Heart left ventricle (tissue), 16 donors: ENCODE measurements at regions not wholly inside any gene's neighbourhood (a gene's known extent, or its start where the extent isn't known, plus 50 kb on each side); places are given as distances from the start of the nearest gene placed in this dataset.
A peak's percentile ranks its signal among the peaks of the same experiment; 100 is the strongest.

Source experiments
- ATAC-seq, 4 donors: fragments of 200-7000 bp; cut with Tn5 transposase; one replicate each; pipeline ENCODE4 v1.9.1; 2020 to 2022; ENCODE audit warnings: moderate library complexity in 4 of 4, mild to moderate bottlenecking in 3 of 4, moderate number of reproducible peaks in 1 of 4
- DNase-seq, 5 donors: peaks; one replicate each; pipeline ENCODE4 v3.0.0-alpha.2; 2020
- H3K27ac ChIP-seq, 12 donors: fragments of 200-600 bp; sonication (generic) in 4 of 12; one replicate each; pipeline versions ENCODE4 v1.5.0 to v1.8.0; 2016 to 2022; ENCODE audit warnings: mild to moderate bottlenecking in 2 of 12
- H3K27me3 ChIP-seq, 9 donors: fragments of 200-600 bp; sonication (generic) in 2 of 9; one replicate each; pipeline versions ENCODE4 v1.5.1 to v1.8.0; 2016 to 2022; ENCODE audit warnings: mild to moderate bottlenecking in 3 of 9
- H3K36me3 ChIP-seq, 9 donors: fragments of 200-600 bp; sonication (generic) in 2 of 9; one replicate each; pipeline versions ENCODE4 v1.5.0 to v1.8.0; 2018 to 2022; ENCODE audit warnings: mild to moderate bottlenecking in 2 of 9
- H3K4me1 ChIP-seq, 12 donors: fragments of 200-600 bp; sonication (generic) in 4 of 12; one replicate each; pipeline versions ENCODE4 v1.5.0 to v1.8.0; 2016 to 2022; ENCODE audit warnings: mild to moderate bottlenecking in 3 of 12
- H3K4me3 ChIP-seq, 12 donors: fragments of 200-600 bp; sonication (generic) in 4 of 12; one replicate each; pipeline versions ENCODE4 v1.5.0 to v1.8.0; 2017 to 2022; ENCODE audit warnings: mild to moderate bottlenecking in 9 of 12, moderate library complexity in 4 of 12
- H3K9me3 ChIP-seq, 12 donors: fragments of 200-600 bp; sonication (generic) in 4 of 12; one replicate each; pipeline versions ENCODE4 v1.5.0 to v1.8.0; 2016 to 2022; ENCODE audit warnings: mild to moderate bottlenecking in 1 of 12
- CTCF ChIP-seq, 12 donors: fragments of 200-600 bp; sonication (generic) in 4 of 12; IDR thresholded peaks; one replicate each; pipeline versions ENCODE4 v1.5.0 to v1.8.0; 2018 to 2022; ENCODE audit warnings: antibody characterized with exemption in 12 of 12, mild to moderate bottlenecking in 5 of 12
- POLR2A ChIP-seq, 2 donors: fragments of 450-650 bp; IDR thresholded peaks; one replicate each; pipeline ENCODE4 v1.6.1; 2017; ENCODE audit warnings: antibody characterized with exemption in 2 of 2, mild to moderate bottlenecking in 2 of 2, moderate library complexity in 2 of 2
- WGBS, 4 donors: extraction: QIAGEN DNeasy Blood & Tissue Kit in 2 of 4; methylation state at CpG; one replicate each; pipeline versions ENCODE4 v1.1.5 to v1.1.7; 2013 to 2018; 5-methylcytosine and 5-hydroxymethylcytosine counted together
- intact Hi-C, 10 donors: fragments of 100-400 bp; cut with DNase I; formaldehyde crosslinking; loops; one replicate each; pipeline versions ENCODE4 v1.11.1 to v1.14.2; 2022
- donor health status: ischemic (EF 13 %, LVEDD 7.1; RV severe dilation, severe dysfunction).
- donor health status: healthy with polysubstance abuse.
- donor health status: DM: no; HTN: yes; CAD: no.
- donor health status: DM: no; HTN: no; CAD: no.
- donor health status: ischemic (EF 25% LVEDD 6.9; RV normal size, moderate dysfunction).
- donor health status: ischemic (EF 25% LVEDD 5.7; RV mildly dilated, moderate dysfunction).
- donor health status: healthy.
- donor health status: DM: yes; HTN: yes; CAD: no.
- donor health status: ischemic (EF 35%, LVEDD 5.7; RV mildly dilated, moderate dysfunction).
- donor health status: nonischemic (EF 11% LVEDD 7.7; RV severe dilation, severe dysfunction).
- donor health status: DM: yes; HTN: yes; CAD: no.
- donor health status: PGD.
- donor health status: ischemic (EF 29% LVEDD 5.4; RV normal size, mild dysfunction).
- donor health status: nonischemic (EF 23%, LVEDD 6.1; RV moderate dilation, normal function).

GRCh38 chr7:112939574-112940313 lies 146.9 kb downstream of the GPR85 start:
- intact Hi-C loops, result loop anchor here in 8 of 10 donors (5.0 to 10.0 kb wide), 4 partner anchors 145 to 178 kb away; partner anchors contain the start of genes SMIM30 (in 7 of the 8) and TMEM168 (in 2 of the 8)
- peak; percentile 98 to 99 (median 99) for ATAC-seq

GRCh38 chr7:112938863-112939573 lies 147.6 kb downstream of the GPR85 start:
- 1 to 2% (median 1%) methylated on average over 16 to 26 of the region's 26 CpGs for WGBS, 4 donors
- Histone ChIP-seq H3K36me3 (peaks cover 0 to 3% (median 0%) of the 10 kb centered on the region in 9 donors), H3K27ac (peak overlapping the region; percentile 47 to 88 (median 82)), H3K4me3 (peak overlapping the region; percentile 64 to 92 (median 82)), H3K4me1 (peaks cover 5 to 41% (median 24%) of the 10 kb centered on the region in 12 donors), H3K27me3 (no peaks in the 10 kb centered on the region), H3K9me3 (no peaks in the 10 kb centered on the region)
- TF ChIP-seq POLR2A (IDR thresholded peaks at IDR 0.05) (no peak), CTCF (IDR thresholded peaks at IDR 0.05) (no peak)
- DNase-seq, result peak in 4 of 5 donors; percentile 20 to 69 (median 38)
- intact Hi-C loops, result loop anchor here in 6 of 10 donors (5.0 to 10.0 kb wide), 4 partner anchors 144 to 178 kb away; partner anchors contain the start of genes SMIM30 (in 5 of the 6) and TMEM168 (in 2 of the 6)
- ATAC-seq, result peak in 3 of 4 donors; percentile 0 to 23 (median 2)

More at GRCh38 chr7:112939574-112940313, 146.9 kb downstream of the GPR85 start:
- peak overlapping the region; percentile 47 to 90 (median 85) for H3K27ac ChIP-seq
- no peaks in the 10 kb centered on the region for H3K36me3 ChIP-seq
- no peaks in the 10 kb centered on the region for H3K27me3 ChIP-seq
- 0 to 1% (median 0%) methylated on average over 40 to 55 of the region's 55 CpGs for WGBS, 4 donors
- H3K4me1 ChIP-seq, result peaks cover 5 to 41% (median 24%) of the 10 kb centered on the region in 12 donors
- H3K4me3 ChIP-seq, result peak overlapping the region; percentile 64 to 92 (median 82)
- no peaks in the 10 kb centered on the region for H3K9me3 ChIP-seq
- DNase-seq, result peak; percentile 99 to 100 (median 99)
- TF ChIP-seq CTCF (IDR thresholded peaks at IDR 0.05) (peak in 1 of 12 donors; percentile 9), POLR2A (IDR thresholded peaks at IDR 0.05) (peak in 1 of 2 donors; percentile 79)

- WGBS, 4 donors, result 66 to 71% (median 68%) methylated on average over 3 of the region's 3 CpGs
- Histone ChIP-seq H3K27ac (peak overlapping the region in 4 of 12 donors; percentile 74 to 88 (median 80)), H3K9me3 (no peaks in the 10 kb centered on the region), H3K27me3 (no peaks in the 10 kb centered on the region), H3K36me3 (peaks cover 0 to 6% (median 0%) of the 10 kb centered on the region in 9 donors), H3K4me3 (peak overlapping the region in 11 of 12 donors; percentile 67 to 92 (median 84)), H3K4me1 (peaks cover 5 to 41% (median 24%) of the 10 kb centered on the region in 12 donors)
- ATAC-seq (no peak), DNase-seq (no peak)
- no peak for TF ChIP-seq CTCF (IDR thresholded peaks at IDR 0.05)
- TF ChIP-seq POLR2A (IDR thresholded peaks at IDR 0.05), result no peak
- intact Hi-C loops, result loop anchor here in 6 of 10 donors (5.0 to 10.0 kb wide), 4 partner anchors 143 to 179 kb away; partner anchors contain the start of genes SMIM30 (in 5 of the 6) and TMEM168 (in 2 of the 6)
These were observed 147.6 kb upstream of the TMEM168 start for GRCh38 chr7:112937651-112938415.
